HK-2 (cell line): ENCODE measurements at regions not wholly inside any gene's neighbourhood (a gene's known extent, or its start where the extent isn't known, plus 50 kb on each side); places are given as distances from the start of the nearest gene placed in this dataset.

ENCODE experiments used
- DNase-seq: peaks from one replicate; pipeline ENCODE4 v3.0.0-alpha.2; 2018; ENCODE audit not compliant: unreplicated experiment

- no peak for DNase-seq
Measured at GRCh38 chr11:70725739-70726138, 327.4 kb downstream of the CTTN start.

- no peak for DNase-seq
Measured at GRCh38 chr11:70727021-70727420, 328.7 kb downstream of the CTTN start.

GRCh38 chr11:70727899-70728620, 329.7 kb downstream of the CTTN start:
- no peak for DNase-seq

GRCh38 chr11:70729949-70730348, 331.6 kb downstream of the CTTN start:
- DNase-seq = no peak

GRCh38 chr11:70730411-70730810, 332.1 kb downstream of the CTTN start:
- DNase-seq = no peak

- DNase-seq = no peak
Measured at GRCh38 chr11:70731271-70732022, 333.1 kb downstream of the CTTN start.

- no peak for DNase-seq
Measured at GRCh38 chr11:70732023-70732880, 333.9 kb downstream of the CTTN start.

GRCh38 chr11:70732881-70733196, 334.5 kb downstream of the CTTN start:
- no peak for DNase-seq

GRCh38 chr11:70733327-70734325, 335.3 kb downstream of the CTTN start:
- no peak for DNase-seq

GRCh38 chr11:70734379-70734778, 336.1 kb downstream of the CTTN start:
- DNase-seq = no peak

- no peak for DNase-seq
Measured at GRCh38 chr11:70734911-70735310, 336.6 kb downstream of the CTTN start.

GRCh38 chr11:70735976-70736375, 337.6 kb downstream of the CTTN start:
- DNase-seq = no peak

- no peak for DNase-seq
Measured at GRCh38 chr11:70736461-70736860, 338.1 kb downstream of the CTTN start.

GRCh38 chr11:70736937-70737640, 338.8 kb downstream of the CTTN start:
- no peak for DNase-seq

GRCh38 chr11:70737816-70738630, 339.7 kb downstream of the CTTN start:
- no peak for DNase-seq

- no peak for DNase-seq
Measured at GRCh38 chr11:70738661-70739060, 340.3 kb downstream of the CTTN start.

GRCh38 chr11:70739091-70739490, 340.8 kb downstream of the CTTN start:
- DNase-seq = no peak

- no peak for DNase-seq
Measured at GRCh38 chr11:70739811-70740487, 341.6 kb downstream of the CTTN start.

- no peak for DNase-seq
Measured at GRCh38 chr11:70740488-70740851, 342.1 kb downstream of the CTTN start.
